C4-2B (cell line): ENCODE measurements at regions not wholly inside any gene's neighbourhood (a gene's known extent, or its start where the extent isn't known, plus 50 kb on each side); places are given as distances from the start of the nearest gene placed in this dataset.

Experiments
- H3K27ac ChIP-seq: fragments of 450-650 bp; 2 replicates; pipeline ENCODE4 v1.5.1; 2017
- ZFX ChIP-seq: fragments of 450-650 bp; IDR thresholded peaks from 2 replicates; pipeline ENCODE4 v1.6.1; 2017
- TF ChIP-seq, protein P1 (sequence below): fragments of 450-650 bp; conservative IDR thresholded peaks from 2 replicates; pipeline ENCODE4 v1.5.1; 2017; ENCODE audit warnings: mild to moderate bottlenecking

DNA sequence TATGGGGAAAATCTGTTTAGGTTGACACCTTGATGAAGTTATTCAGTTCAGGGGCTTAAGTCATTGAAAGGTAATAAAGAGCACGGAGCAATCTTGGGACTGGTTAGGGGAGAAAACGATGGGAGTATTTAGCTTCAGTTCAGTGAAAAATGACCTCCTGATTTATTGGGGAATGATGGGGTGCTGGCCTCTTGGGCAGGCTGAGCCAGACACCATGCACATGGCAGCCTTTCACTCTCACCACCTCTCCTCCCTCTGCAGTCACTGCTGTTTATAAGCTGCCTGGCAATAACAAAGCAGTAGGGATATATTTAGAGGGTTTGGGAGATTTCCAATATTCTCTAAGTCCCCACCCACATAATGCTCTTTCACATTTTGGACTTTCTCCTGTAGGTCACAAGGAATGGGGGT, 140.5 kb upstream of the HS3ST2 start:
- no peak overlapping the region for H3K27ac ChIP-seq

DNA sequence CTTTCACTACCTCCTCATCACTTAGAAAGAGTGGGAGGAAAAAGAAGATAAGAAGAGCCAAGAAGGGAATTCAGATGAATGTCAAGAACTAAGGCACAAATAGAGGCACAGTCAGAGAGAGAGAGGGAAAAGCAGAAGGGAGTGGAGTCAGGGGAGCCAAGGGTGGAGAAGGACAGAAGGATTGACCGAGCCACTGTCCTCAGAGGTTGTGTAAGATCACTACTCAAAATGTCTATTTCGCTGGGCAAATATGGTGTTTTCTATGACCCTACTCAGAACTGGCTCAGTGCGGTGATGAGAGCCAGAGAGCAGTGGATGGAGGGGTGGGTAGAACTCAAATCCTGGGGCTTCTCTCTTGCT, 139.2 kb upstream of the HS3ST2 start:
- no peak overlapping the region for H3K27ac ChIP-seq
- TF ChIP-seq ZFX: no peak

More for the DNA sequence above, 140.5 kb upstream of the HS3ST2 start:
- TF ChIP-seq, protein P1, sequence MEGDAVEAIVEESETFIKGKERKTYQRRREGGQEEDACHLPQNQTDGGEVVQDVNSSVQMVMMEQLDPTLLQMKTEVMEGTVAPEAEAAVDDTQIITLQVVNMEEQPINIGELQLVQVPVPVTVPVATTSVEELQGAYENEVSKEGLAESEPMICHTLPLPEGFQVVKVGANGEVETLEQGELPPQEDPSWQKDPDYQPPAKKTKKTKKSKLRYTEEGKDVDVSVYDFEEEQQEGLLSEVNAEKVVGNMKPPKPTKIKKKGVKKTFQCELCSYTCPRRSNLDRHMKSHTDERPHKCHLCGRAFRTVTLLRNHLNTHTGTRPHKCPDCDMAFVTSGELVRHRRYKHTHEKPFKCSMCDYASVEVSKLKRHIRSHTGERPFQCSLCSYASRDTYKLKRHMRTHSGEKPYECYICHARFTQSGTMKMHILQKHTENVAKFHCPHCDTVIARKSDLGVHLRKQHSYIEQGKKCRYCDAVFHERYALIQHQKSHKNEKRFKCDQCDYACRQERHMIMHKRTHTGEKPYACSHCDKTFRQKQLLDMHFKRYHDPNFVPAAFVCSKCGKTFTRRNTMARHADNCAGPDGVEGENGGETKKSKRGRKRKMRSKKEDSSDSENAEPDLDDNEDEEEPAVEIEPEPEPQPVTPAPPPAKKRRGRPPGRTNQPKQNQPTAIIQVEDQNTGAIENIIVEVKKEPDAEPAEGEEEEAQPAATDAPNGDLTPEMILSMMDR: no peak
- no peak for TF ChIP-seq ZFX

DNA sequence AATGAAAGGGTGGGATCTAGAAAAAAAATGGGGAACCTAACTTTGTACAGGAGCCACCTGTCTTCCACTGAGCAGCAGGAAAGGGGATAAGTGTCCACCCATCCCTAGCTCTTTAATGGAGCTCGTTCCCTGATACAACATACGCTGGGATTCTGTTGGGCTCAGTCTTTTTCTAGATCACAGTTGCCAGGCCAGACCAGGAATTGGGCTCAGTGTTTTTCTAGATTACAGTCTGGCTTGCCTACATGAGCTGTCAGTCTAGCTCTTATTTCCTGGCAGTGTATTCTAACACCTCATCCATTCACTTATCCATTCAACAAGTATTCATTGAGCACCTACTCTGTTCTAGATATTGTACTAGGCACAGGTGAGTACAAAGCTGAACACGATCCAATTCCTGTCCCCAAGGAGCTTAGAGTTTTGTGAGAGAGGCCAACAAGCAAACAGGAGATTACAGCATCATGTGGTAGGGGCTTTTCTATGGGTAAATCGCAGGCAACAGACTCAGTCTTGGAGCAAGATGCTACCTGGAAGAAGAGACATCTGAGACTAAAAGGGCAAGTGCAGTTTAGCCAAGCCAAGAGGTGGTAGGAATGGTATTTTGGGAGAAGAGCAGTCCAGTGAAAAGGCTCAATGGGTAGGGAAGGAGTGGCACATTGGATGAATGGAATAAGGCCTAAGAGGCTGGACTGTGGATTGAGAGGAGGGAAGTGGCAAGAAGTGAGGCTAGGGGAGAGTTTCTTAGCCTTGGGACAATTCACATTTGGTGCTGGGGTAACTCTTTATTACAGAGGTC, 138.0 kb upstream of the HS3ST2 start:
- TF ChIP-seq, protein P1: no peak
- TF ChIP-seq ZFX: no peak
- no peak overlapping the region for H3K27ac ChIP-seq

DNA sequence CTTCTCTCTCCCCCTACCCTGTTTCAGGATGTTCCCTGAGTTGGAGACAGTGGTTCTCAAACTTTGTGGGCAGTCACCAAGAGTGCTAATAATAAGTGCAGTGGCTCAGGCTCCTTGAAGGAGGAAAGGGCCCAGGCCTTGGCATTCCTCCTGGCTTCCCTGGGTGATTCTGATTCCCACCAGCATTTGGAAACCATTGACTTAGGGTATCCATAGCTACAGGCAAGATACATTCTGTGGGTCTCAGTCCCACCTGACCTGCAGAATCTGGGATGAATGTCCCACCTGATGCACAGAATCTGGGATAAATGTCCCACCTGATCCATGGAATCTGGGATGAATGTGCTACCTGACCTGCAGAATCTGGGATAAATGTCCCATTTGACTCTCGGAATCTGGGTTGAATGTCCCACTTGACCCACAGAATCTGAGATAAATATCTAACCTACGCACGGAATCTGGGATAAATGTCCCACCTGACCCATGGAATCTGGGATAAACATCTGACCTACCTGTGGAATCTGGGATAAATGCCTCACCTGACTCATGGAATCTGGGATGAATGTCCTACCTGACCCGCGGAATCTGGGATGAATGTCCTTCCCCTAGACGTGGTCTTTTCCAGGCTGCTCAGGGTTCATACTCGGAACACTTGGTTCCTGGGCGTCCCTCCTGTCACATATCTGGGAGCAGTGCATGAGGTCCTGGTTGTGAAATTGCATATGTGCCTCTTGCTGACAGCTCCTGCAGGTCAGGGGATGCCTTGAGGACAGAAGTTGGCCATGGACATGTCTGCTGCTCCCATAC, 136.7 kb upstream of the HS3ST2 start:
- no peak overlapping the region for H3K27ac ChIP-seq
- TF ChIP-seq ZFX: no peak
- TF ChIP-seq, protein P1: no peak

DNA sequence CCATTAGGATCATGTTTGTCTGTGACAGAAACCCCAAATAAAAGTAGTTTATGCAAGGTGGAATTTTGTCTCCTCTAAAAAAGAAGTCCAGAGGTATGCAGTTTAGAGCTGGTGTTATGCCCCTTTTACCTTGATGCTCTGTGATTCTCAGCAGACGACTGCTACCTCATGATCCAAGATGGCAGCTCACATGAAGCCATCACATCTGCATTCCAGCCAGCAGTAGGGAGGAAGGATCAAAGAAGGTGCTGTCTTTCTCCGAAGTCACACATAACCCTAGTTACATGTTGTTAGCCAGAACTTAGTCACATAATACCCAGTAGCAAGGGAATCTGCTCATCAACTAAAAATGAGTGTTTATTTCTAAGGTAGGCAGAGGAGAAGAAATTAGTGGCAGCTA, 135.7 kb upstream of the HS3ST2 start:
- TF ChIP-seq, protein P1: no peak
- no peak for TF ChIP-seq ZFX
- H3K27ac ChIP-seq: no peak overlapping the region

DNA sequence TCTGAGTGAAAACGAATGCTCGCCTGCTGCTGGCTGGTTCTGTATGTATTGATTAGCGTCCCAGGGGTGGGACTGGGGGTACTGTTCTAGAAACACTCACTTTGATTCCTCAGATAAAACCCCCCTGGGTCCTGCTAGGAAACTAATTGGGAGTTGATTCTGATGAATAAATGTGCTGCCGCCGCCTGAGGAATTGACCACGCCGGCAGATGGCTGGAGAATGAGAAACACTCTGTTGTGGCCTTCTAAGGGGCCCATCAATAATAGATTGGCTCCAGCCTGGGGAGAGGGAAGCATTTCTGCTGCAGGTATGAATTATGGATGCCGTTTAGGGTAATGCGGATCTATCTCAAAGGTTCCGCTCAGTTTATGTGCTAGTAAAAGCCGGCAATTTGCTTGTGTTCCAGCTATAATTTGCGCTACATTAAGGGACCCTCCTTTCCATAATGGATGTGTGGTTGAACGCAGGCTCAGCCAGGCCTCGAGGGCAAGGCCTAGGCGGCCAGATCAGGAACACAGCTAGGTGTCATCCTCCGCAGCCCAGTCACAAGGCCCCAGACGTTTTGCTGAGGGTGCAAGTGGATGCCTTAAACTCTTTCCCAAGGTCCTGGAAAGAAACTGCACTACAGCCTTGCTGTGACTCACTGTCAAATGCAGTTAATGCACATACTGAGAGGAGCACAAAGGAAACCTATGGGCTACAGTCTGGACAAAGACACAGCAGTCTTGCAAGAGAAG, 132.2 kb upstream of the HS3ST2 start:
- TF ChIP-seq, protein P1: no peak
- TF ChIP-seq ZFX: no peak
- no peak overlapping the region for H3K27ac ChIP-seq

DNA sequence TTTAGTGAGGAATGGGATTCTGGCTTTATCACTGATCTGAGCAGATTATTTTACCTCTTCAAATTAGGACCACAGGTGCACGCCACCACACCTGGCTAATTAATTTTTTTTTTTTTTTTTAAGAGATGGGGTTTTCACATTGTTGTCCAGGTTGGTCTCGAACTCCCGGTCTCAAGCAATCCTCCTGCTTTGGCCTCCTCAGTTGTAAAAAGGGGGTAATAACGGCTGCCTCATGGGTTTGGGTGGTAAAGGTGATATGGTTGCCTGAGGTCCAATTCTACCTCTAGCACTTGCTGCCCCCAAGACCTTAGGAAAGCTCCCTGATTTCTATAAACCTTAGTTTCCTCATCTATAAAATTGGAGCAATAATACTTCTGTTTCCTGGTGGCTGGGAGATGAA, 130.7 kb upstream of the HS3ST2 start:
- TF ChIP-seq, protein P1: no peak
- TF ChIP-seq ZFX: no peak
- H3K27ac ChIP-seq: no peak overlapping the region
